Large intestine (tissue), 3 donors: ENCODE measurements at regions not wholly inside any gene's neighbourhood (a gene's known extent, or its start where the extent isn't known, plus 50 kb on each side); places are given as distances from the start of the nearest gene placed in this dataset.
"Not testable (repeated sequence)": the region's sequence is repeated elsewhere in the genome, so short reads cannot be mapped to it uniquely, and the experiment has no call there.

Experiments used
- DNase-seq, 2 donors: peaks; one replicate each; pipeline versions ENCODE4 v3.0.0 to v3.0.0-alpha.2; 2013
- H3K27ac ChIP-seq: one replicate; pipeline ENCODE4 v1.5.1; 2013; ENCODE audit warnings: low read length
- H3K27me3 ChIP-seq: 2 replicates; pipeline ENCODE4 v1.6.1; 2013; ENCODE audit warnings: low read length; ENCODE audit not compliant: control insufficient read depth, insufficient read depth
- H3K36me3 ChIP-seq: 2 replicates; pipeline ENCODE4 v1.6.1; 2013; ENCODE audit warnings: low read length; ENCODE audit not compliant: control insufficient read depth, insufficient read depth
- H3K4me1 ChIP-seq: one replicate; pipeline ENCODE4 v1.6.1; 2013; ENCODE audit warnings: low read length; ENCODE audit not compliant: control insufficient read depth, insufficient read depth
- H3K4me3 ChIP-seq: one replicate; pipeline ENCODE4 v1.5.1; 2013; ENCODE audit warnings: low read length
- H3K9me3 ChIP-seq: one replicate; pipeline ENCODE4 v1.6.1; 2013; ENCODE audit warnings: mild to moderate bottlenecking, low read depth, low read length, moderate library complexity; ENCODE audit not compliant: control insufficient read depth
- WGBS: methylation state at CpG from one replicate; pipeline ENCODE4 v1.1.5; 2013; ENCODE audit warnings: low lambda C conversion rate; ENCODE audit not compliant: insufficient coverage; 5-methylcytosine and 5-hydroxymethylcytosine counted together

- H3K27me3 ChIP-seq: peaks cover 4% of the 10 kb centered on the region
- no CpG with 5 or more reads among the region's 1 CpG for WGBS
- H3K4me3 ChIP-seq: no peak overlapping the region
- no peaks in the 10 kb centered on the region for H3K36me3 ChIP-seq
- H3K9me3 ChIP-seq: no peaks in the 10 kb centered on the region
- DNase-seq: no peak
- H3K4me1 ChIP-seq: no peaks in the 10 kb centered on the region
- H3K27ac ChIP-seq: no peak overlapping the region
These were observed 73.2 kb upstream of the GPR158 start for GRCh38 chr10:25101461-25102146.

- no peaks in the 10 kb centered on the region for H3K4me1 ChIP-seq
- H3K27ac ChIP-seq: no peak overlapping the region
- 20% methylated on average over 1 of the region's 9 CpGs for WGBS
- no peak for DNase-seq
- no peak overlapping the region for H3K4me3 ChIP-seq
- H3K9me3 ChIP-seq: no peaks in the 10 kb centered on the region
- H3K27me3 ChIP-seq: peaks cover 4% of the 10 kb centered on the region
- no peaks in the 10 kb centered on the region for H3K36me3 ChIP-seq
These were observed 72.5 kb upstream of the GPR158 start for GRCh38 chr10:25102147-25102822.

GRCh38 chr10:25103703-25104102 is 71.1 kb upstream of the GPR158 start:
- Histone ChIP-seq H3K36me3 (no peaks in the 10 kb centered on the region), H3K4me3 (no peak overlapping the region), H3K9me3 (no peaks in the 10 kb centered on the region), H3K4me1 (no peaks in the 10 kb centered on the region), H3K27ac (no peak overlapping the region), H3K27me3 (peaks cover 6% of the 10 kb centered on the region)
- no peak for DNase-seq
- WGBS: no CpG with 5 or more reads among the region's 6 CpGs

GRCh38 chr10:25104441-25104840 is 70.4 kb upstream of the GPR158 start:
- DNase-seq: no peak
- no CpG with 5 or more reads among the region's 5 CpGs for WGBS
- no peaks in the 10 kb centered on the region for H3K4me1 ChIP-seq
- no peaks in the 10 kb centered on the region for H3K36me3 ChIP-seq
- H3K4me3 ChIP-seq: no peak overlapping the region
- H3K9me3 ChIP-seq: no peaks in the 10 kb centered on the region
- H3K27me3 ChIP-seq: peaks cover 6% of the 10 kb centered on the region
- H3K27ac ChIP-seq: no peak overlapping the region

GRCh38 chr10:25105262-25105661 is 69.5 kb upstream of the GPR158 start:
- H3K36me3 ChIP-seq: no peaks in the 10 kb centered on the region

GRCh38 chr10:25105743-25106260 is 69.0 kb upstream of the GPR158 start:
- Histone ChIP-seq H3K27ac (no peak overlapping the region), H3K36me3 (no peaks in the 10 kb centered on the region), H3K9me3 (no peaks in the 10 kb centered on the region), H3K4me1 (no peaks in the 10 kb centered on the region), H3K4me3 (no peak overlapping the region), H3K27me3 (peaks cover 6% of the 10 kb centered on the region)
- WGBS: no CpG with 5 or more reads among the region's 5 CpGs
- no peak for DNase-seq

More at GRCh38 chr10:25105262-25105661, 69.5 kb upstream of the GPR158 start:
- Histone ChIP-seq H3K4me1 (no peaks in the 10 kb centered on the region), H3K27me3 (peaks cover 6% of the 10 kb centered on the region), H3K9me3 (no peaks in the 10 kb centered on the region), H3K4me3 (no peak overlapping the region), H3K27ac (no peak overlapping the region)
- DNase-seq: no peak
- WGBS: 82% methylated on average over 2 of the region's 2 CpGs

- no peaks in the 10 kb centered on the region for H3K9me3 ChIP-seq
- peaks cover 6% of the 10 kb centered on the region for H3K27me3 ChIP-seq
- no peaks in the 10 kb centered on the region for H3K4me1 ChIP-seq
- H3K36me3 ChIP-seq: no peaks in the 10 kb centered on the region
- no peak for DNase-seq
- H3K27ac ChIP-seq: no peak overlapping the region
- no CpG with 5 or more reads among the region's 2 CpGs for WGBS
- no peak overlapping the region for H3K4me3 ChIP-seq
These were observed 67.0 kb upstream of the GPR158 start for GRCh38 chr10:25107756-25108155.

- H3K36me3 ChIP-seq, H3K27ac ChIP-seq, H3K4me3 ChIP-seq, H3K4me1 ChIP-seq, DNase-seq, H3K9me3 ChIP-seq, H3K27me3 ChIP-seq: not testable (repeated sequence)
- WGBS: no CpG with 5 or more reads among the region's 7 CpGs
These were observed 64.9 kb upstream of the GPR158 start for GRCh38 chr10:25109896-25110295.

GRCh38 chr10:25112016-25112415 is 62.8 kb upstream of the GPR158 start:
- Histone ChIP-seq H3K36me3 (no peaks in the 10 kb centered on the region), H3K9me3 (no peaks in the 10 kb centered on the region), H3K4me1 (no peaks in the 10 kb centered on the region), H3K27ac (no peak overlapping the region), H3K27me3 (peaks cover 2% of the 10 kb centered on the region), H3K4me3 (no peak overlapping the region)
- 82% methylated on average over 1 of the region's 3 CpGs for WGBS
- no peak for DNase-seq

- Histone ChIP-seq H3K4me3 (no peak overlapping the region), H3K27ac (no peak overlapping the region), H3K9me3 (no peaks in the 10 kb centered on the region), H3K4me1 (no peaks in the 10 kb centered on the region), H3K36me3 (no peaks in the 10 kb centered on the region), H3K27me3 (no peaks in the 10 kb centered on the region)
- peak; percentile 42 to 52 for DNase-seq
- WGBS: 86% methylated on average over 1 of the region's 14 CpGs
These were observed 61.4 kb upstream of the GPR158 start for GRCh38 chr10:25113191-25114035.
